ENCODE measurements at regions not wholly inside any gene's neighbourhood (a gene's known extent, or its start where the extent isn't known, plus 50 kb on each side); places are given as distances from the start of the nearest gene placed in this dataset.

- Histone ChIP-seq H3K9me3 (no peaks in the 10 kb centered on the region), H3K27me3 (no peaks in the 10 kb centered on the region), H3K36me3 (no peaks in the 10 kb centered on the region), H3K4me3 (no peak overlapping the region), H3K27ac (no peak overlapping the region), H3K4me1 (no peaks in the 10 kb centered on the region)
- TF ChIP-seq CTCF (IDR thresholded peaks at IDR 0.05) = no peak
- intact Hi-C loops (cut with DNase I; ENCODE audit: low total_unique reads) = no loop called here
- DNase-seq = no peak
These were observed 225.3 kb upstream of the TLE4 start for GRCh38 chr9:79346350-79347020.

DNA sequence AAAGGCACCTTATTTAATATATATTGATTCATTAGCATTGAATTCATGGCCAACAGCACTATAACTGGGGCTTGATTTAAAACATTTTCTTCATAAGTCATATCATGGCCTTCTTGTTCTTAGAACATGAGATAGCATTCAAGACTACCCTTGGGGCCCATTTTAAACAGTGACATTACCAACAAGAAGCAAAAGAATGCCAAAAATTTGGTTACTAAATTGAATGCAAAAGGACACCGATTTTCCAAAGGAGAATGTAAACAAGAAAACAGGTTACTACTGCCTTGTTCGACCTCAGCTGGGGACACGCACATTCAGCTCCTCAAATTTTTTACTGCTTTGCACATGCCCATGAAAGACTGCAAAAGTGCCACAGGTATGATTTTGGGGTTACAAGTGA lies 219.4 kb upstream of the TLE4 start:
- no peaks in the 10 kb centered on the region for H3K27me3 ChIP-seq
- intact Hi-C loops (cut with DNase I; ENCODE audit: low total_unique reads) = no loop called here
- no peak for TF ChIP-seq CTCF (IDR thresholded peaks at IDR 0.05)
- H3K4me1 ChIP-seq = no peaks in the 10 kb centered on the region
- no peak overlapping the region for H3K4me3 ChIP-seq
- no peak for DNase-seq
- H3K27ac ChIP-seq = no peak overlapping the region
- no peaks in the 10 kb centered on the region for H3K36me3 ChIP-seq
- H3K9me3 ChIP-seq = no peaks in the 10 kb centered on the region

- Histone ChIP-seq H3K27me3 (no peaks in the 10 kb centered on the region), H3K9me3 (no peaks in the 10 kb centered on the region), H3K4me3 (no peak overlapping the region), H3K27ac (no peak overlapping the region), H3K36me3 (no peaks in the 10 kb centered on the region), H3K4me1 (no peaks in the 10 kb centered on the region)
- DNase-seq = no peak
- no peak for TF ChIP-seq CTCF (IDR thresholded peaks at IDR 0.05)
- intact Hi-C loops (cut with DNase I; ENCODE audit: low total_unique reads) = no loop called here
These were observed 217.8 kb upstream of the TLE4 start for GRCh38 chr9:79353856-79354520.

GRCh38 chr9:79357194-79357593 lies 214.6 kb upstream of the TLE4 start:
- Histone ChIP-seq H3K27me3 (no peaks in the 10 kb centered on the region), H3K9me3 (no peaks in the 10 kb centered on the region), H3K4me3 (no peak overlapping the region), H3K27ac (no peak overlapping the region), H3K36me3 (no peaks in the 10 kb centered on the region), H3K4me1 (no peaks in the 10 kb centered on the region)
- no peak for DNase-seq
- intact Hi-C loops (cut with DNase I; ENCODE audit: low total_unique reads) = no loop called here
- no peak for TF ChIP-seq CTCF (IDR thresholded peaks at IDR 0.05)

GRCh38 chr9:79357616-79358015 lies 214.1 kb upstream of the TLE4 start:
- no peak overlapping the region for H3K4me3 ChIP-seq

More at GRCh38 chr9:79357616-79358015, 214.1 kb upstream of the TLE4 start:
- DNase-seq = peak; percentile 64 to 66
- H3K9me3 ChIP-seq = no peaks in the 10 kb centered on the region
- intact Hi-C loops (cut with DNase I; ENCODE audit: low total_unique reads) = no loop called here
- H3K27ac ChIP-seq = no peak overlapping the region
- H3K36me3 ChIP-seq = no peaks in the 10 kb centered on the region
- no peak for TF ChIP-seq CTCF (IDR thresholded peaks at IDR 0.05)
- H3K4me1 ChIP-seq = no peaks in the 10 kb centered on the region
- H3K27me3 ChIP-seq = no peaks in the 10 kb centered on the region
